ENCODE measurements at regions not wholly inside any gene's neighbourhood (a gene's known extent, or its start where the extent isn't known, plus 50 kb on each side); places are given as distances from the start of the nearest gene placed in this dataset.

GRCh38 chr15:61309617-61310016 lies 80.5 kb upstream of the RORA start:
- TF ChIP-seq CTCF (IDR thresholded peaks at IDR 0.05; ENCODE audit: poor library complexity) (no peak), EZH2phosphoT487 (IDR thresholded peaks at IDR 0.05; ENCODE audit: low read depth, severe bottlenecking, unreplicated experiment) (no peak)
